Adrenal gland (tissue), 5 donors: ENCODE measurements at regions not wholly inside any gene's neighbourhood (a gene's known extent, or its start where the extent isn't known, plus 50 kb on each side); places are given as distances from the start of the nearest gene placed in this dataset.

ENCODE experiments used
- CTCF ChIP-seq, 6 experiments: fragments of 450-650 bp in 4 of 6; fragments of 200-600 bp in 2 of 6; sonication (generic) in 1 of 6; IDR thresholded peaks; 1 replicate in 5 of 6; 2 replicates in 1 of 6; pipeline versions ENCODE4 v1.5.1 to v1.8.0; 2016 to 2021; ENCODE audit warnings: antibody characterized with exemption in 6 of 6, mild to moderate bottlenecking in 2 of 6, moderate library complexity in 1 of 6
- POLR2A ChIP-seq, 2 donors: fragments of 450-650 bp; IDR thresholded peaks; one replicate each; pipeline ENCODE4 v1.6.1; 2017; ENCODE audit warnings: antibody characterized with exemption in 2 of 2, mild to moderate bottlenecking in 2 of 2, moderate library complexity in 1 of 2
- donor health status: DM: no; HTN: no; CAD: no.

- TF ChIP-seq CTCF (IDR thresholded peaks at IDR 0.05) (no peak), POLR2A (IDR thresholded peaks at IDR 0.05) (no peak)
Observed at GRCh38 chr6:84547341-84547801, 217.0 kb downstream of the TBX18 start.
